CD14-positive monocyte (primary cell): ENCODE measurements at regions not wholly inside any gene's neighbourhood (a gene's known extent, or its start where the extent isn't known, plus 50 kb on each side); places are given as distances from the start of the nearest gene placed in this dataset.

ENCODE experiments used
- DNase-seq, 3 donors: peaks; one replicate each; pipeline ENCODE4 v3.0.0-alpha.2; 2011 to 2022
- H2AFZ ChIP-seq: 2 replicates; pipeline ENCODE4 v1.6.0; 2012; ENCODE audit warnings: mild to moderate bottlenecking, low read depth, low read length, inconsistent platforms; ENCODE audit not compliant: insufficient read depth, poor library complexity, severe bottlenecking
- H3K27ac ChIP-seq, 2 donors: 1 replicate in 1 of 2; 2 replicates in 1 of 2; pipeline ENCODE4 v1.5.1; 2012 to 2013; ENCODE audit warnings: low read length in 2 of 2, control low read depth in 1 of 2, inconsistent platforms in 1 of 2, low read depth in 1 of 2, mild to moderate bottlenecking in 1 of 2
- H3K27me3 ChIP-seq, 2 donors: one replicate each; pipeline versions ENCODE4 v1.6.0 to v1.6.1; 2011 to 2013; ENCODE audit warnings: low read length in 2 of 2; ENCODE audit not compliant: control insufficient read depth in 2 of 2, insufficient read depth in 2 of 2
- H3K36me3 ChIP-seq, 2 donors: replicated peaks in 1 of 2; 1 replicate in 1 of 2; 2 replicates in 1 of 2; pipeline versions ENCODE4 v1.5.1 to v1.6.1; 2012 to 2013; ENCODE audit warnings: low read length in 2 of 2, control low read depth in 1 of 2, inconsistent platforms in 1 of 2, mild to moderate bottlenecking in 1 of 2; ENCODE audit not compliant: insufficient read depth in 2 of 2, control insufficient read depth in 1 of 2
- H3K4me1 ChIP-seq, 2 donors: 1 replicate in 1 of 2; 2 replicates in 1 of 2; pipeline versions ENCODE4 v1.5.1 to v1.6.1; 2012 to 2013; ENCODE audit warnings: low read length in 2 of 2, control low read depth in 1 of 2, inconsistent platforms in 1 of 2, mild to moderate bottlenecking in 1 of 2, moderate library complexity in 1 of 2; ENCODE audit not compliant: insufficient read depth in 2 of 2, control insufficient read depth in 1 of 2
- H3K4me2 ChIP-seq: replicated peaks from 2 replicates; pipeline ENCODE3; 2012; ENCODE audit warnings: low read length, moderate library complexity, mild to moderate bottlenecking; ENCODE audit not compliant: poor library complexity, severe bottlenecking; ENCODE audit errors: extremely low read depth
- H3K4me3 ChIP-seq, 3 experiments: fragments of 200-600 bp in 1 of 3; sonication (generic) in 1 of 3; replicated peaks in 1 of 3; 1 replicate in 2 of 3; 2 replicates in 1 of 3; pipeline ENCODE4 v1.5.1; 2011 to 2013; ENCODE audit warnings: low read length in 3 of 3, mild to moderate bottlenecking in 3 of 3, control low read depth in 2 of 3, low read depth in 2 of 3, inconsistent platforms in 1 of 3, moderate library complexity in 1 of 3
- H3K79me2 ChIP-seq: 2 replicates; pipeline ENCODE4 v1.6.0; 2012; ENCODE audit warnings: mild to moderate bottlenecking, control low read depth, inconsistent platforms, low read length, moderate library complexity; ENCODE audit not compliant: insufficient read depth
- H3K9ac ChIP-seq: 2 replicates; pipeline ENCODE4 v1.6.0; 2017; ENCODE audit warnings: low read length, mild to moderate bottlenecking; ENCODE audit not compliant: insufficient read depth, poor library complexity, severe bottlenecking
- H3K9me3 ChIP-seq, 2 donors: replicated peaks in 1 of 2; 1 replicate in 1 of 2; 2 replicates in 1 of 2; pipeline versions ENCODE4 v1.5.1 to v1.6.1; 2012 to 2013; ENCODE audit warnings: low read length in 2 of 2, control low read depth in 1 of 2; ENCODE audit not compliant: control insufficient read depth in 1 of 2, insufficient read depth in 1 of 2
- H4K20me1 ChIP-seq: 2 replicates; pipeline ENCODE4 v1.6.0; 2012; ENCODE audit warnings: mild to moderate bottlenecking, low read length, control low read depth, moderate library complexity; ENCODE audit not compliant: insufficient read depth
- H3K27ac Mint-ChIP-seq, 7 donors: one replicate each; pipeline ENCODE4 v1.8.0; 2020; ENCODE audit warnings: mild to moderate bottlenecking in 7 of 7, mixed read lengths in 7 of 7, moderate library complexity in 6 of 7, inconsistent platforms in 2 of 7
- H3K27me3 Mint-ChIP-seq, 3 donors: one replicate each; pipeline ENCODE4 v1.8.0; 2021 to 2022; ENCODE audit warnings: low read depth in 3 of 3, mild to moderate bottlenecking in 3 of 3, mixed read lengths in 3 of 3, moderate library complexity in 3 of 3, inconsistent platforms in 1 of 3
- H3K36me3 Mint-ChIP-seq, 2 donors: one replicate each; pipeline ENCODE4 v1.8.0; 2020; ENCODE audit warnings: mixed read lengths in 2 of 2, inconsistent platforms in 1 of 2, mild to moderate bottlenecking in 1 of 2
- H3K4me1 Mint-ChIP-seq: one replicate; pipeline ENCODE4 v1.8.0; 2020; ENCODE audit warnings: mild to moderate bottlenecking, mixed read lengths
- H3K4me3 Mint-ChIP-seq, 2 donors: one replicate each; pipeline ENCODE4 v1.8.0; 2020; ENCODE audit warnings: mild to moderate bottlenecking in 2 of 2, mixed read lengths in 2 of 2, moderate library complexity in 1 of 2
- H3K9me3 Mint-ChIP-seq, 7 donors: one replicate each; pipeline ENCODE4 v1.8.0; 2020 to 2022; ENCODE audit warnings: mixed read lengths in 7 of 7, mild to moderate bottlenecking in 6 of 7, moderate library complexity in 6 of 7, inconsistent platforms in 2 of 7
- CTCF ChIP-seq: fragments of 200-600 bp; IDR thresholded peaks from one replicate; pipeline ENCODE4 v1.8.0; 2022; ENCODE audit warnings: antibody characterized with exemption, mild to moderate bottlenecking
- WGBS: methylation state at CpG from one replicate; pipeline ENCODE4 v1.1.5; 2013; ENCODE audit warnings: missing lambda C conversion rate; ENCODE audit not compliant: insufficient coverage; 5-methylcytosine and 5-hydroxymethylcytosine counted together
- intact Hi-C, 2 donors: fragments of 100-400 bp; cut with micrococcal nuclease; formaldehyde crosslinking; loops; one replicate each; pipeline versions ENCODE4 v1.15.0 to v1.15.1; 2023

GRCh38 chr2:60215386-60215901 lies 338.0 kb downstream of the BCL11A start:
- intact Hi-C loops: no loop called here
- Histone ChIP-seq H3K9me3 (no peaks in the 10 kb centered on the region), H3K4me3 (no peak overlapping the region), H3K27me3 (no peaks in the 10 kb centered on the region), H3K79me2 (no peaks in the 10 kb centered on the region), H3K4me1 (peaks cover 9 to 10% of the 10 kb centered on the region in 2 donors), H3K9ac (no peak overlapping the region), H3K4me2 (no peak overlapping the region), H2AFZ (no peak overlapping the region), H3K27ac (no peak overlapping the region), H3K36me3 (no peaks in the 10 kb centered on the region), H4K20me1 (no peaks in the 10 kb centered on the region)
- Mint-ChIP-seq H3K27me3 (peaks cover 0 to under 1% (median 0%) of the 10 kb centered on the region in 3 donors), H3K4me1 (peaks cover 17% of the 10 kb centered on the region), H3K36me3 (no peaks in the 10 kb centered on the region), H3K4me3 (no peak overlapping the region), H3K9me3 (no peaks in the 10 kb centered on the region), H3K27ac (no peak overlapping the region)
- 91% methylated on average over 13 of the region's 17 CpGs for WGBS
- no peak for DNase-seq
- TF ChIP-seq CTCF: no peak

- TF ChIP-seq CTCF: no peak
- no peak overlapping the region for H3K9ac ChIP-seq
- intact Hi-C loops: no loop called here
- DNase-seq: no peak
- H3K4me3 ChIP-seq: no peak overlapping the region
- Mint-ChIP-seq H3K4me3 (no peak overlapping the region), H3K27me3 (no peaks in the 10 kb centered on the region), H3K27ac (no peak overlapping the region), H3K36me3 (no peaks in the 10 kb centered on the region), H3K4me1 (peaks cover 17% of the 10 kb centered on the region), H3K9me3 (no peaks in the 10 kb centered on the region)
- H3K4me1 ChIP-seq: peaks cover 9 to 10% of the 10 kb centered on the region in 2 donors
- no peak overlapping the region for H3K4me2 ChIP-seq
- H3K36me3 ChIP-seq: no peaks in the 10 kb centered on the region
- no peaks in the 10 kb centered on the region for H4K20me1 ChIP-seq
- H3K9me3 ChIP-seq: no peaks in the 10 kb centered on the region
- no peaks in the 10 kb centered on the region for H3K27me3 ChIP-seq
- no peak overlapping the region for H2AFZ ChIP-seq
- no peak overlapping the region for H3K27ac ChIP-seq
- no peaks in the 10 kb centered on the region for H3K79me2 ChIP-seq
These were observed 338.9 kb downstream of the BCL11A start for GRCh38 chr2:60214626-60214875.
